ENCODE measurements at regions not wholly inside any gene's neighbourhood (a gene's known extent, or its start where the extent isn't known, plus 50 kb on each side); places are given as distances from the start of the nearest gene placed in this dataset.

GRCh38 chr6:113457198-113457597, 399.9 kb upstream of the MARCKS start:
- no peak for TF ChIP-seq POLR2AphosphoS5 (IDR thresholded peaks at IDR 0.05)
- no peak for TF ChIP-seq CTCF (IDR thresholded peaks at IDR 0.05)
